ENCODE measurements at regions not wholly inside any gene's neighbourhood (a gene's known extent, or its start where the extent isn't known, plus 50 kb on each side); places are given as distances from the start of the nearest gene placed in this dataset.

DNA sequence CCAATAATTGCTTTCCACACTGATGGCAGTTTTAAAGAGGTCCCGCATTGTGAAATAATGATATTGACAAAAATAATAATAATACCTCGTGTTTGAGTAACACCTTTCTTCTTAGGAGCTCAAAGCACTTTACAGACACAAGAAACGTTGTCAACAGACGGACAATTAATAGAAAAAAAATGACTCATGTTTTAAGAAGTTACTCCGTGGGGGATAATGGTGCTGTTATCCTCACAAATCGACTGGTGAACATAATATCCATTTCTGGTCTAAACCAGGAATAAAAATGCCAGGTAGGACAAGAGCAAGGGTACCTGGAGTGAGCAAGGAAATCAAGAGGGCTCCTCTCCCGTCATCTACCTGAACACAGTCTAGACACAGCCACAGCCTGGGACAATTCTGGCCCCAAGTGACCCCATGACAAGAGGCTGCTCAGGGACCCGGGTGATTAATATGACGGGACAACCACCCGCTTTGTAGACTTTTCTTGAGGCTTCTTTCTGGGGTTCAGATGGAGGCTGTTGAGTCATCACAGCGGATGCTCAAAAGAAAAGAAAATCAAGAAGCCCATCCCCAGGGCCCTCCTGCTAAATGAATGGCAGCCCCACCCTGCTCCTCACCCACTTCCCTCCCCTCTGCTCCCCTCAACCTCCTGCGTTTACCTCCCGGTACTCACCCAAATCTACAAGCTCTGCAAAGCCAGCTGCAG lies 146.2 kb upstream of the IRF2BP2 start:
- TF ChIP-seq HNRNPH1 (optimal IDR thresholded peaks at IDR 0.05; ENCODE audit: low read depth, low read length) = no peak
- TF ChIP-seq POLR2A (conservative IDR thresholded peaks at IDR 0.05) = no peak
- TF ChIP-seq, protein P1, sequence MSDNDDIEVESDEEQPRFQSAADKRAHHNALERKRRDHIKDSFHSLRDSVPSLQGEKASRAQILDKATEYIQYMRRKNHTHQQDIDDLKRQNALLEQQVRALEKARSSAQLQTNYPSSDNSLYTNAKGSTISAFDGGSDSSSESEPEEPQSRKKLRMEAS (CRISPR knock-in tag; IDR thresholded peaks at IDR 0.05) = no peak
- TF ChIP-seq, protein P2, sequence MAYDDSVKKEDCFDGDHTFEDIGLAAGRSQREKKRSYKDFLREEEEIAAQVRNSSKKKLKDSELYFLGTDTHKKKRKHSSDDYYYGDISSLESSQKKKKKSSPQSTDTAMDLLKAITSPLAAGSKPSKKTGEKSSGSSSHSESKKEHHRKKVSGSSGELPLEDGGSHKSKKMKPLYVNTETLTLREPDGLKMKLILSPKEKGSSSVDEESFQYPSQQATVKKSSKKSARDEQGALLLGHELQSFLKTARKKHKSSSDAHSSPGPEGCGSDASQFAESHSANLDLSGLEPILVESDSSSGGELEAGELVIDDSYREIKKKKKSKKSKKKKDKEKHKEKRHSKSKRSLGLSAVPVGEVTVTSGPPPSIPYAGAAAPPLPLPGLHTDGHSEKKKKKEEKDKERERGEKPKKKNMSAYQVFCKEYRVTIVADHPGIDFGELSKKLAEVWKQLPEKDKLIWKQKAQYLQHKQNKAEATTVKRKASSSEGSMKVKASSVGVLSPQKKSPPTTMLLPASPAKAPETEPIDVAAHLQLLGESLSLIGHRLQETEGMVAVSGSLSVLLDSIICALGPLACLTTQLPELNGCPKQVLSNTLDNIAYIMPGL (CRISPR knock-in tag; IDR thresholded peaks at IDR 0.05) = no peak
- TF ChIP-seq, protein P3, sequence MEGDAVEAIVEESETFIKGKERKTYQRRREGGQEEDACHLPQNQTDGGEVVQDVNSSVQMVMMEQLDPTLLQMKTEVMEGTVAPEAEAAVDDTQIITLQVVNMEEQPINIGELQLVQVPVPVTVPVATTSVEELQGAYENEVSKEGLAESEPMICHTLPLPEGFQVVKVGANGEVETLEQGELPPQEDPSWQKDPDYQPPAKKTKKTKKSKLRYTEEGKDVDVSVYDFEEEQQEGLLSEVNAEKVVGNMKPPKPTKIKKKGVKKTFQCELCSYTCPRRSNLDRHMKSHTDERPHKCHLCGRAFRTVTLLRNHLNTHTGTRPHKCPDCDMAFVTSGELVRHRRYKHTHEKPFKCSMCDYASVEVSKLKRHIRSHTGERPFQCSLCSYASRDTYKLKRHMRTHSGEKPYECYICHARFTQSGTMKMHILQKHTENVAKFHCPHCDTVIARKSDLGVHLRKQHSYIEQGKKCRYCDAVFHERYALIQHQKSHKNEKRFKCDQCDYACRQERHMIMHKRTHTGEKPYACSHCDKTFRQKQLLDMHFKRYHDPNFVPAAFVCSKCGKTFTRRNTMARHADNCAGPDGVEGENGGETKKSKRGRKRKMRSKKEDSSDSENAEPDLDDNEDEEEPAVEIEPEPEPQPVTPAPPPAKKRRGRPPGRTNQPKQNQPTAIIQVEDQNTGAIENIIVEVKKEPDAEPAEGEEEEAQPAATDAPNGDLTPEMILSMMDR (IDR thresholded peaks at IDR 0.05 in 2 of 3, conservative IDR thresholded peaks at IDR 0.05 in 1 of 3; ENCODE audit: insufficient read depth in 2 of 3, low read depth in 1 of 3, low read length in 3 of 3) = no peak
- no peak for TF ChIP-seq TAF1 (IDR thresholded peaks at IDR 0.05; ENCODE audit: control insufficient read depth, extremely low read depth, insufficient read depth, low read length, severe bottlenecking)
- no peak for TF ChIP-seq MYC (IDR thresholded peaks at IDR 0.05; ENCODE audit: low read depth, low read length)
- TF ChIP-seq MYC (CRISPR knock-in tag; IDR thresholded peaks at IDR 0.05; ENCODE audit: borderline replicate concordance, low read depth) = no peak
- no peak for TF ChIP-seq EZH2 (IDR thresholded peaks at IDR 0.05; ENCODE audit: borderline replicate concordance, low read depth, low read length)
- no peak for TF ChIP-seq FOXP1 (CRISPR knock-in tag; IDR thresholded peaks at IDR 0.05)
- no peak for TF ChIP-seq NR3C1 (CRISPR knock-in tag; IDR thresholded peaks at IDR 0.05)

All from K562 (cell line).